Neural cell (in vitro differentiated cells): ENCODE measurements at regions not wholly inside any gene's neighbourhood (a gene's known extent, or its start where the extent isn't known, plus 50 kb on each side); places are given as distances from the start of the nearest gene placed in this dataset.

ENCODE experiments used
- POLR2AphosphoS5 ChIP-seq: IDR thresholded peaks from 2 replicates; pipeline ENCODE4 v1.6.1; 2012
- RAD21 ChIP-seq: fragments of 450-650 bp; conservative IDR thresholded peaks from 2 replicates; pipeline ENCODE4 v1.6.1; 2014; ENCODE audit warnings: antibody characterized with exemption, mild to moderate bottlenecking, moderate library complexity
- SMC3 ChIP-seq: fragments of 450-650 bp; conservative IDR thresholded peaks from 2 replicates; pipeline ENCODE4 v1.6.1; 2014; ENCODE audit warnings: antibody characterized with exemption, mild to moderate bottlenecking, moderate library complexity; ENCODE audit not compliant: poor library complexity
- TF ChIP-seq, protein P1 (sequence below): fragments of 450-650 bp; IDR thresholded peaks from 2 replicates; pipeline ENCODE4 v1.5.1; 2014; ENCODE audit warnings: antibody characterized with exemption, mild to moderate bottlenecking, moderate library complexity; ENCODE audit not compliant: poor library complexity, severe bottlenecking
- TF ChIP-seq, protein P2 (sequence below): IDR thresholded peaks from 2 replicates; pipeline ENCODE4 v1.6.1; 2012; ENCODE audit warnings: borderline replicate concordance

DNA sequence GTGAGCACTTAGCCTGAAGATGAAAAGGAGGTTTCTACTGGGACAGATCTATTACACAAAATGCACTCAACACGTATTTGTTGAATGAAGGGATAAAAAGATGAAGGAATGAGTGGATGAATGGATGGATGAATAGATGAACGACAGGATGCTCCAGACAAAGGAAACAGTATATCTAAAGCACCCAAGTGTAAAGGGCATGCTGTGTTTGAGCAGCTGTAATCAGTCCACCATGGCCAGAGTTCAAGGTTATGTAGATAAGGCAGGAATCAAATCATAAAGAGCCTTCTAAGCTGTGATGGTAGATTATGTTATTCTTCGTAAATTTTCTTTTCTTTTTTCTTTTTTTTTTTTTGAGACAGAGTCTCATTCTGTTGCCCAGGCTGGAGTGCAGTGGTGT lies 194.4 kb upstream of the FOXN2 start:
- TF ChIP-seq, protein P1, sequence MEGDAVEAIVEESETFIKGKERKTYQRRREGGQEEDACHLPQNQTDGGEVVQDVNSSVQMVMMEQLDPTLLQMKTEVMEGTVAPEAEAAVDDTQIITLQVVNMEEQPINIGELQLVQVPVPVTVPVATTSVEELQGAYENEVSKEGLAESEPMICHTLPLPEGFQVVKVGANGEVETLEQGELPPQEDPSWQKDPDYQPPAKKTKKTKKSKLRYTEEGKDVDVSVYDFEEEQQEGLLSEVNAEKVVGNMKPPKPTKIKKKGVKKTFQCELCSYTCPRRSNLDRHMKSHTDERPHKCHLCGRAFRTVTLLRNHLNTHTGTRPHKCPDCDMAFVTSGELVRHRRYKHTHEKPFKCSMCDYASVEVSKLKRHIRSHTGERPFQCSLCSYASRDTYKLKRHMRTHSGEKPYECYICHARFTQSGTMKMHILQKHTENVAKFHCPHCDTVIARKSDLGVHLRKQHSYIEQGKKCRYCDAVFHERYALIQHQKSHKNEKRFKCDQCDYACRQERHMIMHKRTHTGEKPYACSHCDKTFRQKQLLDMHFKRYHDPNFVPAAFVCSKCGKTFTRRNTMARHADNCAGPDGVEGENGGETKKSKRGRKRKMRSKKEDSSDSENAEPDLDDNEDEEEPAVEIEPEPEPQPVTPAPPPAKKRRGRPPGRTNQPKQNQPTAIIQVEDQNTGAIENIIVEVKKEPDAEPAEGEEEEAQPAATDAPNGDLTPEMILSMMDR = no peak
- TF ChIP-seq POLR2AphosphoS5 (no peak), SMC3 (no peak), RAD21 (no peak)
- TF ChIP-seq, protein P2, sequence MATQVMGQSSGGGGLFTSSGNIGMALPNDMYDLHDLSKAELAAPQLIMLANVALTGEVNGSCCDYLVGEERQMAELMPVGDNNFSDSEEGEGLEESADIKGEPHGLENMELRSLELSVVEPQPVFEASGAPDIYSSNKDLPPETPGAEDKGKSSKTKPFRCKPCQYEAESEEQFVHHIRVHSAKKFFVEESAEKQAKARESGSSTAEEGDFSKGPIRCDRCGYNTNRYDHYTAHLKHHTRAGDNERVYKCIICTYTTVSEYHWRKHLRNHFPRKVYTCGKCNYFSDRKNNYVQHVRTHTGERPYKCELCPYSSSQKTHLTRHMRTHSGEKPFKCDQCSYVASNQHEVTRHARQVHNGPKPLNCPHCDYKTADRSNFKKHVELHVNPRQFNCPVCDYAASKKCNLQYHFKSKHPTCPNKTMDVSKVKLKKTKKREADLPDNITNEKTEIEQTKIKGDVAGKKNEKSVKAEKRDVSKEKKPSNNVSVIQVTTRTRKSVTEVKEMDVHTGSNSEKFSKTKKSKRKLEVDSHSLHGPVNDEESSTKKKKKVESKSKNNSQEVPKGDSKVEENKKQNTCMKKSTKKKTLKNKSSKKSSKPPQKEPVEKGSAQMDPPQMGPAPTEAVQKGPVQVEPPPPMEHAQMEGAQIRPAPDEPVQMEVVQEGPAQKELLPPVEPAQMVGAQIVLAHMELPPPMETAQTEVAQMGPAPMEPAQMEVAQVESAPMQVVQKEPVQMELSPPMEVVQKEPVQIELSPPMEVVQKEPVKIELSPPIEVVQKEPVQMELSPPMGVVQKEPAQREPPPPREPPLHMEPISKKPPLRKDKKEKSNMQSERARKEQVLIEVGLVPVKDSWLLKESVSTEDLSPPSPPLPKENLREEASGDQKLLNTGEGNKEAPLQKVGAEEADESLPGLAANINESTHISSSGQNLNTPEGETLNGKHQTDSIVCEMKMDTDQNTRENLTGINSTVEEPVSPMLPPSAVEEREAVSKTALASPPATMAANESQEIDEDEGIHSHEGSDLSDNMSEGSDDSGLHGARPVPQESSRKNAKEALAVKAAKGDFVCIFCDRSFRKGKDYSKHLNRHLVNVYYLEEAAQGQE = no peak
